GM19455 (cell line): ENCODE measurements at regions not wholly inside any gene's neighbourhood (a gene's known extent, or its start where the extent isn't known, plus 50 kb on each side); places are given as distances from the start of the nearest gene placed in this dataset.

Experiments used
- ATAC-seq: cut with Tn5 transposase; IDR thresholded peaks from one replicate; pipeline ENCODE4 v1.9.1; 2021; ENCODE audit not compliant: unreplicated experiment

GRCh38 chr18:65567372-65567771 lies 183.4 kb upstream of the CDH7 start:
- no peak for ATAC-seq

- no peak for ATAC-seq
These were observed 202.5 kb upstream of the CDH7 start for GRCh38 chr18:65548316-65548715.

GRCh38 chr18:65547046-65547445 lies 203.8 kb upstream of the CDH7 start:
- ATAC-seq: no peak

- no peak for ATAC-seq
These were observed 206.1 kb upstream of the CDH7 start for GRCh38 chr18:65544701-65545100.

GRCh38 chr18:65527879-65528633 lies 222.8 kb upstream of the CDH7 start:
- no peak for ATAC-seq

- no peak for ATAC-seq
These were observed 224.7 kb upstream of the CDH7 start for GRCh38 chr18:65526099-65526498.

- no peak for ATAC-seq
These were observed 227.4 kb upstream of the CDH7 start for GRCh38 chr18:65523461-65523860.

- no peak for ATAC-seq
These were observed 227.9 kb upstream of the CDH7 start for GRCh38 chr18:65522907-65523306.

GRCh38 chr18:65516209-65516608 lies 234.6 kb upstream of the CDH7 start:
- no peak for ATAC-seq

- no peak for ATAC-seq
These were observed 252.2 kb upstream of the CDH7 start for GRCh38 chr18:65498605-65499004.

GRCh38 chr18:65487569-65487968 lies 263.2 kb upstream of the CDH7 start:
- no peak for ATAC-seq

- ATAC-seq: no peak
These were observed 273.4 kb upstream of the CDH7 start for GRCh38 chr18:65477455-65477854.

GRCh38 chr18:65468881-65469280 lies 281.9 kb upstream of the CDH7 start:
- ATAC-seq: no peak

- ATAC-seq: no peak
These were observed 286.5 kb upstream of the CDH7 start for GRCh38 chr18:65464361-65464760.

- ATAC-seq: no peak
These were observed 291.1 kb upstream of the CDH7 start for GRCh38 chr18:65459741-65460140.

- no peak for ATAC-seq
These were observed 291.9 kb upstream of the CDH7 start for GRCh38 chr18:65458871-65459270.

GRCh38 chr18:65439188-65439587 lies 311.6 kb upstream of the CDH7 start:
- ATAC-seq: no peak

GRCh38 chr18:65436430-65436829 lies 314.4 kb upstream of the CDH7 start:
- no peak for ATAC-seq

GRCh38 chr18:65435534-65435933 lies 315.3 kb upstream of the CDH7 start:
- ATAC-seq: no peak

- no peak for ATAC-seq
These were observed 321.2 kb upstream of the CDH7 start for GRCh38 chr18:65429601-65430000.

- no peak for ATAC-seq
These were observed 325.4 kb upstream of the CDH7 start for GRCh38 chr18:65425366-65425765.

- ATAC-seq: no peak
These were observed 327.0 kb upstream of the CDH7 start for GRCh38 chr18:65423776-65424175.

GRCh38 chr18:65422544-65423136 lies 328.2 kb upstream of the CDH7 start:
- no peak for ATAC-seq
